Smooth muscle cell (in vitro differentiated cells): ENCODE measurements at regions not wholly inside any gene's neighbourhood (a gene's known extent, or its start where the extent isn't known, plus 50 kb on each side); places are given as distances from the start of the nearest gene placed in this dataset.

Source experiments
- DNase-seq: peaks from one replicate; lab custom pipeline; 2025; ENCODE audit not compliant: unreplicated experiment; lab: John Stamatoyannopoulos, UW
- H2AFZ ChIP-seq: fragments of 200-600 bp; sonication (generic); 2 replicates; pipeline ENCODE4 v1.6.0; 2016; ENCODE audit warnings: antibody characterized with exemption, low read depth, mild to moderate bottlenecking
- H3F3A ChIP-seq: fragments of 200-600 bp; sonication (generic); 2 replicates; pipeline ENCODE4 v1.6.0; 2017; ENCODE audit warnings: antibody characterized with exemption, low read depth
- H3K27ac ChIP-seq: fragments of 200-600 bp; sonication (generic); 2 replicates; pipeline ENCODE4 v1.5.1; 2016; ENCODE audit warnings: low read depth, mild to moderate bottlenecking
- H3K27me3 ChIP-seq: fragments of 200-600 bp; sonication (generic); 2 replicates; pipeline ENCODE4 v1.6.1; 2016; ENCODE audit warnings: low read depth, mild to moderate bottlenecking
- H3K36me3 ChIP-seq: fragments of 200-600 bp; sonication (generic); 2 replicates; pipeline ENCODE4 v1.5.1; 2016; ENCODE audit warnings: low read depth
- H3K4me1 ChIP-seq: fragments of 200-600 bp; sonication (generic); 2 replicates; pipeline ENCODE4 v1.5.1; 2016; ENCODE audit warnings: low read depth
- H3K4me2 ChIP-seq: fragments of 200-600 bp; sonication (generic); 2 replicates; pipeline ENCODE4 v1.6.0; 2016; ENCODE audit warnings: mild to moderate bottlenecking
- H3K4me3 ChIP-seq: fragments of 200-600 bp; sonication (generic); 2 replicates; pipeline ENCODE4 v1.5.1; 2016; ENCODE audit warnings: mild to moderate bottlenecking
- H3K79me2 ChIP-seq: fragments of 200-600 bp; sonication (generic); 2 replicates; pipeline ENCODE4 v1.6.0; 2016; ENCODE audit warnings: low read depth, mild to moderate bottlenecking
- H3K9ac ChIP-seq: fragments of 200-600 bp; sonication (generic); 2 replicates; pipeline ENCODE4 v1.6.0; 2016; ENCODE audit warnings: low read depth
- H3K9me3 ChIP-seq: fragments of 200-600 bp; sonication (generic); replicated peaks from 2 replicates; pipeline ENCODE4 v1.5.1; 2016; ENCODE audit warnings: low read depth
- H4K20me1 ChIP-seq: fragments of 200-600 bp; sonication (generic); 2 replicates; pipeline ENCODE4 v1.6.0; 2016; ENCODE audit warnings: low read depth
- WGBS: methylation state at CpG from one replicate; pipeline ENCODE4 v1.1.7; 2016; ENCODE audit warnings: low lambda C conversion rate; 5-methylcytosine and 5-hydroxymethylcytosine counted together
- TF ChIP-seq, protein P1 (sequence below): fragments of 200-600 bp; sonication (generic); IDR thresholded peaks from 2 replicates; pipeline ENCODE4 v1.5.1; 2017; ENCODE audit warnings: borderline replicate concordance, mild to moderate bottlenecking, antibody characterized with exemption; ENCODE audit not compliant: insufficient read depth, poor library complexity, severe bottlenecking

GRCh38 chr14:104287301-104288009, 149.1 kb downstream of the KIF26A start:
- no peaks in the 10 kb centered on the region for H3K9me3 ChIP-seq
- WGBS: 95% methylated on average over 11 of the region's 11 CpGs
- no peak overlapping the region for H3K9ac ChIP-seq
- H4K20me1 ChIP-seq: no peaks in the 10 kb centered on the region
- no peak overlapping the region for H3K4me2 ChIP-seq
- no peaks in the 10 kb centered on the region for H3F3A ChIP-seq
- H3K27me3 ChIP-seq: no peaks in the 10 kb centered on the region
- no peaks in the 10 kb centered on the region for H3K79me2 ChIP-seq
- H2AFZ ChIP-seq: no peak overlapping the region
- H3K4me1 ChIP-seq: peaks cover 14% of the 10 kb centered on the region
- no peak overlapping the region for H3K4me3 ChIP-seq
- TF ChIP-seq, protein P1, sequence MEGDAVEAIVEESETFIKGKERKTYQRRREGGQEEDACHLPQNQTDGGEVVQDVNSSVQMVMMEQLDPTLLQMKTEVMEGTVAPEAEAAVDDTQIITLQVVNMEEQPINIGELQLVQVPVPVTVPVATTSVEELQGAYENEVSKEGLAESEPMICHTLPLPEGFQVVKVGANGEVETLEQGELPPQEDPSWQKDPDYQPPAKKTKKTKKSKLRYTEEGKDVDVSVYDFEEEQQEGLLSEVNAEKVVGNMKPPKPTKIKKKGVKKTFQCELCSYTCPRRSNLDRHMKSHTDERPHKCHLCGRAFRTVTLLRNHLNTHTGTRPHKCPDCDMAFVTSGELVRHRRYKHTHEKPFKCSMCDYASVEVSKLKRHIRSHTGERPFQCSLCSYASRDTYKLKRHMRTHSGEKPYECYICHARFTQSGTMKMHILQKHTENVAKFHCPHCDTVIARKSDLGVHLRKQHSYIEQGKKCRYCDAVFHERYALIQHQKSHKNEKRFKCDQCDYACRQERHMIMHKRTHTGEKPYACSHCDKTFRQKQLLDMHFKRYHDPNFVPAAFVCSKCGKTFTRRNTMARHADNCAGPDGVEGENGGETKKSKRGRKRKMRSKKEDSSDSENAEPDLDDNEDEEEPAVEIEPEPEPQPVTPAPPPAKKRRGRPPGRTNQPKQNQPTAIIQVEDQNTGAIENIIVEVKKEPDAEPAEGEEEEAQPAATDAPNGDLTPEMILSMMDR: no peak
- H3K36me3 ChIP-seq: no peaks in the 10 kb centered on the region
- DNase-seq: no peak
- H3K27ac ChIP-seq: no peak overlapping the region

DNA sequence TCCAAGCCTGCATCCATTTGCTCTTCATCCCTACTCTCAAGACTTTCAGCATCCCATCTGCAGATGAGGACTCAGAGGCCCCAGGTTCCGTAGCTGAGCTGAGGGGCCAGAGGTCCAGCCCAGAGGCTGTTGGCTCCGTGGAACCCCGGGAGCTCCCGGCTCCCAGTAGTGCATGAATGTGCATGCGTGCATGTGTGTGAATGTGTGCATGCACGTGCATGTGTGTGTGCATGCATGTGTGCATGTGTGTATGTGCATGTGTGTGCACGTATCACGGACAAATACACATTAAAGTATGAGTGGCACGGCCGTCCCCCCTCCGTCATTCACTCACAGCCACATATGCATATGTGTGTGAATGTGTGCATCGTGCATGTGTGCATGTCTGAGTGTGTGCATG, 149.9 kb downstream of the KIF26A start:
- Histone ChIP-seq H3K4me2 (no peak overlapping the region), H4K20me1 (no peaks in the 10 kb centered on the region), H3K4me1 (peaks cover 14% of the 10 kb centered on the region), H2AFZ (no peak overlapping the region), H3K9me3 (no peaks in the 10 kb centered on the region), H3K27me3 (no peaks in the 10 kb centered on the region), H3K79me2 (no peaks in the 10 kb centered on the region), H3K36me3 (no peaks in the 10 kb centered on the region), H3K9ac (no peak overlapping the region), H3K27ac (no peak overlapping the region), H3K4me3 (no peak overlapping the region), H3F3A (no peaks in the 10 kb centered on the region)
- no peak for DNase-seq
- 93% methylated on average over 12 of the region's 12 CpGs for WGBS
- TF ChIP-seq, protein P1: no peak

- H3K4me3 ChIP-seq: no peak overlapping the region
- no peaks in the 10 kb centered on the region for H3K79me2 ChIP-seq
- no peaks in the 10 kb centered on the region for H4K20me1 ChIP-seq
- H3F3A ChIP-seq: no peaks in the 10 kb centered on the region
- TF ChIP-seq, protein P1: no peak
- H3K9ac ChIP-seq: no peak overlapping the region
- 75% methylated on average over 3 of the region's 3 CpGs for WGBS
- no peaks in the 10 kb centered on the region for H3K9me3 ChIP-seq
- no peak overlapping the region for H2AFZ ChIP-seq
- H3K4me2 ChIP-seq: no peak overlapping the region
- H3K4me1 ChIP-seq: peaks cover 11% of the 10 kb centered on the region
- no peak overlapping the region for H3K27ac ChIP-seq
- H3K27me3 ChIP-seq: no peaks in the 10 kb centered on the region
- no peak for DNase-seq
- H3K36me3 ChIP-seq: no peaks in the 10 kb centered on the region
Observed at GRCh38 chr14:104289507-104289906, 151.1 kb downstream of the KIF26A start.
